ENCODE measurements at regions not wholly inside any gene's neighbourhood (a gene's known extent, or its start where the extent isn't known, plus 50 kb on each side); places are given as distances from the start of the nearest gene placed in this dataset.
"Not testable (repeated sequence)": the region's sequence is repeated elsewhere in the genome, so short reads cannot be mapped to it uniquely, and the experiment has no call there.

- no peak for DNase-seq
Measured at GRCh38 chr16:5228369-5228768, 130.8 kb upstream of the EEF2KMT start.

GRCh38 chr16:5225931-5226655, 128.5 kb upstream of the EEF2KMT start:
- DNase-seq = no peak

GRCh38 chr16:5222761-5223160, 125.2 kb upstream of the EEF2KMT start:
- no peak for DNase-seq

GRCh38 chr16:5221831-5222230, 124.2 kb upstream of the EEF2KMT start:
- not testable (repeated sequence) for DNase-seq

- DNase-seq = no peak
Measured at GRCh38 chr16:5220705-5221104, 123.1 kb upstream of the EEF2KMT start.

GRCh38 chr16:5216441-5217080, 119.0 kb upstream of the EEF2KMT start:
- DNase-seq = no peak

GRCh38 chr16:5215901-5216300, 118.3 kb upstream of the EEF2KMT start:
- no peak for DNase-seq

GRCh38 chr16:5214466-5214865, 116.9 kb upstream of the EEF2KMT start:
- no peak for DNase-seq

GRCh38 chr16:5212501-5212900, 114.9 kb upstream of the EEF2KMT start:
- not testable (repeated sequence) for DNase-seq

GRCh38 chr16:5207862-5208498, 110.4 kb upstream of the EEF2KMT start:
- DNase-seq = peak; percentile 15 to 28

- no peak for DNase-seq
Measured at GRCh38 chr16:5207001-5207523, 109.5 kb upstream of the EEF2KMT start.

GRCh38 chr16:5206331-5206990, 108.9 kb upstream of the EEF2KMT start:
- no peak for DNase-seq

GRCh38 chr16:5205361-5206040, 107.9 kb upstream of the EEF2KMT start:
- no peak for DNase-seq

- not testable (repeated sequence) for DNase-seq
Measured at GRCh38 chr16:5203675-5204074, 106.1 kb upstream of the EEF2KMT start.

- no peak for DNase-seq
Measured at GRCh38 chr16:5200123-5200522, 102.5 kb upstream of the EEF2KMT start.

- no peak for DNase-seq
Measured at GRCh38 chr16:5196204-5196603, 98.6 kb upstream of the EEF2KMT start.

- DNase-seq = no peak
Measured at GRCh38 chr16:5193861-5194260, 96.3 kb upstream of the EEF2KMT start.

GRCh38 chr16:5188989-5189352, 91.4 kb upstream of the EEF2KMT start:
- no peak for DNase-seq

GRCh38 chr16:5188318-5188988, 90.9 kb upstream of the EEF2KMT start:
- no peak for DNase-seq

- no peak for DNase-seq
Measured at GRCh38 chr16:5187402-5187952, 89.9 kb upstream of the EEF2KMT start.

- DNase-seq = no peak
Measured at GRCh38 chr16:5186381-5186903, 88.8 kb upstream of the EEF2KMT start.

Data from inflammatory macrophage (primary cell).